Fibroblast of pulmonary artery (primary cell): ENCODE measurements at regions not wholly inside any gene's neighbourhood (a gene's known extent, or its start where the extent isn't known, plus 50 kb on each side); places are given as distances from the start of the nearest gene placed in this dataset.

Experiments
- DNase-seq: peaks from one replicate; pipeline ENCODE4 v3.0.0-alpha.2; 2010; ENCODE audit warnings: low read depth
- H3K4me3 ChIP-seq: replicated peaks from 2 replicates; pipeline ENCODE4 v1.5.1; 2011; ENCODE audit warnings: low read depth, mild to moderate bottlenecking, control low read depth, low read length, moderate library complexity
- TF ChIP-seq, protein P1 (sequence below): IDR thresholded peaks from 2 replicates; pipeline ENCODE4 v1.5.1; 2011; ENCODE audit warnings: mild to moderate bottlenecking, control low read depth, low read length, inconsistent platforms; ENCODE audit errors: missing control alignments

DNA sequence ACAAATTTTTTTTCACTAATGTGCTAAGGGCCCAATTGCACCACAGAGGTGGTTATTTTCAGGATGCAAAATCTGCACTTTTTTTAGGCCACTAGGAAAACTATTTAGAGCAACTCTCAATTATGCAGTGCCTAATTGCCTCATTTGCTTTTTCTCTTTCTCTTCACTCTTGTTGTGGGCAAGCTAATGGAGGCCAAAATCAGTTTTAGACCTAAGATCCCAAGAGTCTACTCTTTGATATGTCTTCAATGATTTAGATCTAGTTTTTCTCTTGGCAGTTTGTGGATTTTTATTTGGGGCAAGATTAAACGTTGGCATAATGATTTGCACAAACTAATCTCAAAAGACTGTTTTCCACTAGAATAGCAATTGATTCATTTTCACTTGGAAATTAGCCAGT, 1996.9 kb downstream of the LRRC4C start:
- no peak overlapping the region for H3K4me3 ChIP-seq
- no peak for DNase-seq
- TF ChIP-seq, protein P1, sequence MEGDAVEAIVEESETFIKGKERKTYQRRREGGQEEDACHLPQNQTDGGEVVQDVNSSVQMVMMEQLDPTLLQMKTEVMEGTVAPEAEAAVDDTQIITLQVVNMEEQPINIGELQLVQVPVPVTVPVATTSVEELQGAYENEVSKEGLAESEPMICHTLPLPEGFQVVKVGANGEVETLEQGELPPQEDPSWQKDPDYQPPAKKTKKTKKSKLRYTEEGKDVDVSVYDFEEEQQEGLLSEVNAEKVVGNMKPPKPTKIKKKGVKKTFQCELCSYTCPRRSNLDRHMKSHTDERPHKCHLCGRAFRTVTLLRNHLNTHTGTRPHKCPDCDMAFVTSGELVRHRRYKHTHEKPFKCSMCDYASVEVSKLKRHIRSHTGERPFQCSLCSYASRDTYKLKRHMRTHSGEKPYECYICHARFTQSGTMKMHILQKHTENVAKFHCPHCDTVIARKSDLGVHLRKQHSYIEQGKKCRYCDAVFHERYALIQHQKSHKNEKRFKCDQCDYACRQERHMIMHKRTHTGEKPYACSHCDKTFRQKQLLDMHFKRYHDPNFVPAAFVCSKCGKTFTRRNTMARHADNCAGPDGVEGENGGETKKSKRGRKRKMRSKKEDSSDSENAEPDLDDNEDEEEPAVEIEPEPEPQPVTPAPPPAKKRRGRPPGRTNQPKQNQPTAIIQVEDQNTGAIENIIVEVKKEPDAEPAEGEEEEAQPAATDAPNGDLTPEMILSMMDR, result no peak

DNA sequence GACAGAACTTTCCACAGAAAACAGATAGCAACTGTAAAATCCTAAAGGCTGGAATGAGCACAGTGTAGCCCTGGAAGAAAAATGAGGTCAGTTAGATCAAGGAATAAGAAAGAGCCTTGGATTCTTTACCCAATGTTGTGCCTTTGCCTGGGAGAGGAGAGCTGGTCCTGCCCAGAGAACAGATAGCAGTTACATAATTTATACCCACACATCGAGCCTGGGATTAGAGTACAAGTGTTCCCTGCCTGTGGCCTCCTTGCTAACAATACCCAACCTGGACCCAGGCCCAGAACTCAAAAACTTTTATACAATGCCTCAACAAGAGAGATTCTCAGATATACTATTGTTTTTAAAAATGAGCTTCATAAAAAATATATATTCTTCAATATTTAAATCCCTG, 1998.4 kb downstream of the LRRC4C start:
- TF ChIP-seq, protein P1, result no peak

DNA sequence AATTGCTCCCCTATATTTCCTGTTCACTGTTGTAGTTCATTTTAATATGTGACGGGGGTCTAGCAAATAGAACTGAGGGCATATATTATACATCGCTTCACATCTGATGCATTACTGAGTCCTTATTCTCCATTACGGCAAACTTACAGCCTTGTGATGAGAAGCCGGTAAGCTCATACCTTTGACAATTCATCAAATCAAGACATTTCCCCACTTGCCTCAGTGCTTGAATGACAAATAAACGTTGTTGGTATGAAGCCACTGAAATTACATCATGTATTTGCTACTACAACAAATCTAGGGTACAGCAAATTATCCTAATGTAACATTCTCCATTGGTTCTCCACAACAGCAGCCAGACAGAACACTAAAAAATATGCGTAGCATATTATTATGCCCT, 1999.8 kb downstream of the LRRC4C start:
- no peak overlapping the region for H3K4me3 ChIP-seq
- DNase-seq, result no peak
- TF ChIP-seq, protein P1, result no peak

More for the DNA sequence above, 1998.4 kb downstream of the LRRC4C start:
- H3K4me3 ChIP-seq, result no peak overlapping the region
- DNase-seq, result no peak

DNA sequence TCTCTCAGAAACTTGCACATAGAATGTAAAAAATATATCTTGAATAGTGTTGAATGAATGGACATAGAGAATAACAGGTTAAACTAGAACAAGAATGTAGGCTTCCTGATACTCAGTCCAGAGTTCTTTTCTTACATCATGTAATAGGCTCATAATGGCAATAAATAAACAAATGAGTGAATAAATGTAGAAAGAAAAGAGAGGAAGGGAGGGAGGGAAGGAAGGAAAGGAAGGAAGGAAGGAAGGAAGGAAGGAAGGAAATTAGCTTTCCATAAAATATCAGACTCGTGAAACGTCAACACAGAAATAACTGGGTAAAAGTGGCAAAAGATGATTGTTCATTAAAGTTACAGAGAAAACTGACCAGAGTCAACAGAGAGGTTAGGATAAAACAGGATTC, 2001.0 kb downstream of the LRRC4C start:
- DNase-seq, result no peak
- no peak overlapping the region for H3K4me3 ChIP-seq
- TF ChIP-seq, protein P1, result no peak

DNA sequence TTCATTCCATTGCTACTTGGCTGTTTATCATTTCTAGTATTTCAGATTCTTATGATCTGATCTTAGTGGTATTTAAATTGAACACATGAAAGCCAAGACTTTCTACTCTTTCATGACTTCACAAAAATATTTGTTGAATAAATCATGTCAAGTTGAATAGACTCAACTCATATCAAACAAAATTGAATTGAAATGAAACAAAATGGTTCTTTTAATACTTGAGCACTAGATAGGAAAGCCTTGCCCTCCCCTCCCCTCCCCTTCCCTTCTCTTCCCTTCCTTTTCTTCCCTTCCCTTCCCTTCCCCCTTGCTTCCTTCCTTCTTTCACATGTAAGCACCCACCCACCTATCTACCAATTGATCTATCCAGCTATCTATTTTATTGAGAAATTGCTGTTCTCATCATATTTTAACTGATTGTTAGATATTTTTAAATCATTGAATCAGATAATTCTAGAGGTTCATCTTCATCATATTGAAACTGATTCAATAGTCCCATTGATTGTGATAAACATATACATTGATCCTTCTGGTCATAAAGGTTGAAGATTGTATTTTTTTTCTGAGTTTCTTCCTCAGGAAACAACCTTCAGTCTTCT, 2015.9 kb downstream of the LRRC4C start:
- TF ChIP-seq, protein P1, result no peak
- no peak overlapping the region for H3K4me3 ChIP-seq
- DNase-seq, result no peak

DNA sequence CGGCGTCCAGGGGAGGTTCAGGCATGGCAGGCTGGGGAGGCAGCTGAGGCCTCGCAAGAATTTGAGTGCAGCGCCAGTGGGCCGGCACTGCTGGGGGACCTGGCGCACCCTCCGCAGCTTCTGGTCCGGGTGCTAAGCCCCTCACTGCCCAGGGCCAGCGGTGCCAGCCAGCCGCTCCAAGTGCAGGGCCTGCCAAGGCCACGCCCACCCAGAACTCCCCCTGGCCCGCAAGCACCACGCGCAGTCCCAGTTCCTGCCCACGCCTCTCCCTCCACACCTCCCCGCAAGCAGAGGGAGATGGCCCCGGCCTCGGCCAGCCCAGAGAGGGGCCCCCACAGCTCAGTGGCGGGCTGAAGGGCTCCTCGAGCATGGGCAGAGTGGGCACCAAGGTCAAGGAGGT, 2017.3 kb downstream of the LRRC4C start:
- TF ChIP-seq, protein P1, result no peak
- no peak overlapping the region for H3K4me3 ChIP-seq
- no peak for DNase-seq

DNA sequence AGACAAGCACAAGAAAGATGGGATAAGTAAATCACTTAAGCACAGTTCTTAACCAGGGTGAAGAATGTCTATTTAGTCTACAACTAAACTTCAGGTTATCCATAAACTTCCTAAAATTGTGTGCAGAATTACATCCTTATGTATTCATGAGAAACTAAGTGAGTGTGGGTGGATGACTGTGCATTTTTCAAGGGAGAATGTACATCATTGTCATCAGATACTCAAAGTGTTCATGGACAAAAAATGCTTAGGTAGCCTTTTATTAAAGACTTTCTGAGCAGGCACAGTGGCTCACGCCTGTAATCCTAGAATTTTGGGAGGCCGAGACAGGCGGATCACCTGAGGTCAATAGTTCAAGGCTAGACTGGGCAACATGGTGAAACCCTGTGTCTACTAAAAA, 2023.8 kb downstream of the LRRC4C start:
- H3K4me3 ChIP-seq, result no peak overlapping the region
- TF ChIP-seq, protein P1, result no peak
- DNase-seq, result no peak
